Panc1 (cell line): ENCODE measurements at regions not wholly inside any gene's neighbourhood (a gene's known extent, or its start where the extent isn't known, plus 50 kb on each side); places are given as distances from the start of the nearest gene placed in this dataset.
"Not testable (repeated sequence)": the region's sequence is repeated elsewhere in the genome, so short reads cannot be mapped to it uniquely, and the experiment has no call there.

Experiments
- ATAC-seq: fragments of 200-7000 bp; cut with Tn5 transposase; 2 replicates; pipeline ENCODE4 v1.9.1; 2020; ENCODE audit warnings: mild to moderate bottlenecking, moderate library complexity
- BruUV-seq: library from RNA; stranded (reverse); fragments of 400-500 nt; replicated peaks from 2 replicates; lab custom pipeline; 2021; lab: Mats Ljungman, UMichigan
- CTCF ChIA-PET: fragments of 300-600 bp; sonication (Branson Sonifier 250); formaldehyde crosslinking; loops from one replicate; lab custom pipeline; 2022; ENCODE audit warnings: antibody characterized with exemption; lab: Charles Lee
- POLR2A ChIA-PET: fragments of 300-600 bp; sonication (Branson Sonifier 250); formaldehyde crosslinking; loops from one replicate; lab custom pipeline; 2022; ENCODE audit warnings: antibody characterized with exemption; lab: Charles Lee
- DNase-seq: peaks from one replicate; pipeline ENCODE4 v3.0.0-alpha.2; 2010; ENCODE audit warnings: low read depth, low spot score
- H3K27ac ChIP-seq: 2 replicates; pipeline ENCODE4 v1.5.1; 2011; ENCODE audit warnings: mild to moderate bottlenecking, low read length, inconsistent platforms
- H3K27me3 ChIP-seq: fragments of 200-500 bp; sonication (Bioruptor generic); 2 replicates; pipeline ENCODE4 v1.6.0; 2014; ENCODE audit warnings: low read length, inconsistent platforms; ENCODE audit not compliant: control insufficient read depth, insufficient read depth
- H3K36me3 ChIP-seq: fragments of 200-500 bp; sonication (Bioruptor generic); 2 replicates; pipeline ENCODE4 v1.5.1; 2014; ENCODE audit warnings: inconsistent platforms, mild to moderate bottlenecking, low read length, moderate library complexity; ENCODE audit not compliant: control insufficient read depth, insufficient read depth
- H3K4me1 ChIP-seq: 2 replicates; pipeline ENCODE4 v1.5.1; 2011; ENCODE audit warnings: inconsistent platforms, mild to moderate bottlenecking, low read length, moderate library complexity; ENCODE audit not compliant: control insufficient read depth, insufficient read depth
- H3K4me3 ChIP-seq, 2 experiments: 2 replicates each; pipeline ENCODE4 v1.5.1; 2011 to 2012; ENCODE audit warnings: low read depth in 2 of 2, low read length in 2 of 2, mild to moderate bottlenecking in 2 of 2, inconsistent platforms in 1 of 2, moderate library complexity in 1 of 2
- H3K9me3 ChIP-seq: fragments of 200-500 bp; sonication (Bioruptor generic); 2 replicates; pipeline ENCODE4 v1.5.1; 2014; ENCODE audit warnings: low read depth, mild to moderate bottlenecking, inconsistent platforms, low read length, moderate library complexity; ENCODE audit not compliant: control insufficient read depth, insufficient read depth
- CTCF ChIP-seq: fragments of 450-650 bp; IDR thresholded peaks from 2 replicates; pipeline ENCODE4 v1.5.1; 2017; ENCODE audit warnings: mild to moderate bottlenecking
- POLR2AphosphoS5 ChIP-seq: IDR thresholded peaks from 2 replicates; pipeline ENCODE4 v1.6.1; 2012; ENCODE audit warnings: mild to moderate bottlenecking, low read depth, low read length, moderate library complexity
- REST ChIP-seq, 2 experiments: IDR thresholded peaks; 2 replicates each; pipeline ENCODE4 v1.6.1; 2011 to 2012; ENCODE audit warnings: low read depth in 2 of 2, control low read depth in 1 of 2, low read length in 1 of 2, mild to moderate bottlenecking in 1 of 2, moderate library complexity in 1 of 2; ENCODE audit not compliant: insufficient read depth in 1 of 2
- SIN3A ChIP-seq: IDR thresholded peaks from 2 replicates; pipeline ENCODE4 v1.6.1; 2012; ENCODE audit warnings: low read depth, mild to moderate bottlenecking, low read length, moderate library complexity, borderline replicate concordance; ENCODE audit not compliant: insufficient read depth
- TCF7L2 ChIP-seq: IDR thresholded peaks from 2 replicates; pipeline ENCODE4 v1.6.1; 2011; ENCODE audit warnings: mild to moderate bottlenecking, low read depth, low read length, inconsistent platforms
- in situ Hi-C: cut with HindIII; loops from 2 replicates; pipeline ENCODE4 v1.10.0; 2016; ENCODE audit warnings: low sequenced_read_pairs, low pct_unique_long_range_greater_than_20kb
- intact Hi-C: fragments of 100-400 bp; cut with micrococcal nuclease; formaldehyde crosslinking; loops from one replicate; pipeline ENCODE4 v1.10.0; 2022; ENCODE audit not compliant: unreplicated experiment

- H3K9me3 ChIP-seq, H3K27me3 ChIP-seq, POLR2A ChIA-PET, in situ Hi-C loops, H3K27ac ChIP-seq, DNase-seq, H3K4me1 ChIP-seq, BruUV-seq, ATAC-seq, intact Hi-C loops, CTCF ChIA-PET, H3K4me3 ChIP-seq, H3K36me3 ChIP-seq: not testable (repeated sequence)
Observed at GRCh38 chr19:21613201-21613600, 107.8 kb downstream of the ZNF429 start.

DNA sequence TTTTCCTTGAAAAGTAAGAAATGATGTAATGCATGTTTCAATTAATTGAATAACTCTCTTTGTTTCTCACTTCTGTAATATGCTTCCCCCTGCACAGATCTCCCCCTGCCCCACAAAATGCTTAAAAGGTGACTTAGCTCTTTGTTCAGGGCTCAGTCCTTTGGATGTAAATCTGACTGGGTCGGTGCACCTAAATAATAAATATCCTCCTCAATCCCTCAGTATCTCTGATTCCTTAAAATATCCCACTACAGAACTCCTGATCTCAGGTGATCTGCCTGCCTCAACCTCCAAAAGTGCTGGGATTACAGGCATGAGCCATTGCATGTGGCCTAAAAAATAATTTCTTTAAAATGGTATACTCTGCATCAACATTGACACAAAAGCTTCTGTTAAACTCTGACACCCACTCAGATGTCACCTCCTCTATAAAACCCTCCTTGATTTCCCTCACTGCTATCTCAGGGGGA lies 107.0 kb downstream of the ZNF429 start:
- Histone ChIP-seq H3K36me3 (no peaks in the 10 kb centered on the region), H3K4me1 (no peaks in the 10 kb centered on the region), H3K27ac (no peak overlapping the region), H3K27me3 (no peaks in the 10 kb centered on the region), H3K4me3 (no peak overlapping the region), H3K9me3 (no peaks in the 10 kb centered on the region)
- DNase-seq = no peak
- no TSS peak for BruUV-seq
- no peak for ATAC-seq
- ChIA-PET POLR2A (no interaction called here), CTCF (no interaction called here)
- intact Hi-C loops = no loop called here
- in situ Hi-C loops = no loop called here
- TF ChIP-seq CTCF = no peak
- no peak for TF ChIP-seq REST (IDR thresholded peaks at IDR 0.05; ENCODE audit: insufficient read depth in 1 of 2, low read depth in 2 of 2, low read length in 1 of 2)

DNA sequence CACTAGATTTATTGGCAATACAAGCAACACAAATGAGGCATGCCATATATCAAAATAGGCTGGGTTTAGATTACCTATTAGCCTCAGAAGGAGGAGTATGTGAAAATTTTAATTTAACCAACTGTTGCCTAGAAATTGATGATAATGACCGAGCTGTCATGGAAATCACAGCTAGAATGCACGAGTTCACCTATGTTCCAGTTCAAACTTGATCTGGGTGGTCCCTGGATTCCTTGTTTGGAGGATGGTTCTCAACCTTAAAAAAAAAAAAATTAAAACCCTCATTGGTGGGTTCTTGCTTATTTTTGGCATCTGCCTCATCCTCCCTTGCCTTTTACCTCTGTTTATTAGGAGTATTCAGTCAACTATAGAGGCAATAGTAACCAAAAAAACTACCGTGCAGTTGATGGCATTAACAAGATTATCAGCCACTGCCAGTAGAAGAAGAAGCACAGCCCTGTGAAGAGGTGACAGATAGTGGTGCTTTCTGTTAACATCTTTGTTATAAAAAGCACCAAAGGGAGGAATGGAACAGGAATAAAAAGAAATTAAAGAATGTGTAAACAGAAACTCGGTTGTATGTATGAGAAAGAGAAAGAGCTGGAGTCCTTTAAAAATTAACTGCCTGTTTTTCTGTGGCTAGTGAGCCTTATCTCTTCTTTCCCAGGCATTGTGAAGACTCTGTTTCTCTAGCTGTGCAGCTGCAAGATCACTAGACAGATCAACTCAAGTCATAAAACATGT lies 106.4 kb downstream of the ZNF429 start:
- CTCF ChIA-PET = no interaction called here
- no peak for ATAC-seq
- Histone ChIP-seq H3K9me3 (no peaks in the 10 kb centered on the region), H3K27ac (no peak overlapping the region), H3K4me1 (no peaks in the 10 kb centered on the region), H3K27me3 (no peaks in the 10 kb centered on the region), H3K4me3 (no peak overlapping the region), H3K36me3 (no peaks in the 10 kb centered on the region)
- BruUV-seq = no TSS peak
- DNase-seq = no peak
- intact Hi-C loops (no loop called here), in situ Hi-C loops (no loop called here)
- POLR2A ChIA-PET = no interaction called here
- TF ChIP-seq SIN3A = no peak
- no peak for TF ChIP-seq REST (IDR thresholded peaks at IDR 0.05; ENCODE audit: insufficient read depth in 1 of 2, low read depth in 2 of 2, low read length in 1 of 2)
- TF ChIP-seq TCF7L2 = no peak
- no peak for TF ChIP-seq POLR2AphosphoS5
- TF ChIP-seq CTCF = no peak
